Keratinocyte (primary cell): ENCODE measurements at regions not wholly inside any gene's neighbourhood (a gene's known extent, or its start where the extent isn't known, plus 50 kb on each side); places are given as distances from the start of the nearest gene placed in this dataset.

Experiments used
- DNase-seq: peaks from one replicate; pipeline ENCODE4 v3.0.0-alpha.2; 2011; ENCODE audit warnings: low read depth, missing footprints, low spot score
- FAIRE-seq: peaks from 2 replicates; lab custom pipeline; 2011; peaks lifted over from hg19 to GRCh38; lab: Jason Lieb, UNC
- H2AFZ ChIP-seq: 2 replicates; pipeline ENCODE4 v1.6.0; 2012; ENCODE audit warnings: low read length, control low read depth, inconsistent platforms; ENCODE audit not compliant: control insufficient read depth
- H3K27ac ChIP-seq: 2 replicates; pipeline ENCODE4 v1.5.1; 2011; ENCODE audit warnings: low read length; ENCODE audit not compliant: control insufficient read depth, insufficient read depth
- H3K27me3 ChIP-seq: 3 replicates; pipeline ENCODE4 v1.6.0; 2011; ENCODE audit warnings: low read length; ENCODE audit not compliant: control insufficient read depth, insufficient read depth; ENCODE audit errors: extremely low read depth
- H3K36me3 ChIP-seq, 2 experiments: 2 replicates in 1 of 2; 3 replicates in 1 of 2; pipeline ENCODE4 v1.5.1; 2011; ENCODE audit warnings: low read length in 2 of 2, mild to moderate bottlenecking in 1 of 2; ENCODE audit not compliant: control insufficient read depth in 2 of 2, insufficient read depth in 2 of 2; ENCODE audit errors: extremely low read depth in 1 of 2
- H3K4me1 ChIP-seq: 3 replicates; pipeline ENCODE4 v1.5.1; 2011; ENCODE audit warnings: low read length; ENCODE audit not compliant: control insufficient read depth, insufficient read depth; ENCODE audit errors: extremely low read depth
- H3K4me2 ChIP-seq: 3 replicates; pipeline ENCODE4 v1.6.0; 2011; ENCODE audit warnings: low read depth, low read length; ENCODE audit not compliant: control insufficient read depth, insufficient read depth; ENCODE audit errors: extremely low read depth
- H3K4me3 ChIP-seq, 3 experiments: fragments of 200-600 bp in 1 of 3; sonication (generic) in 1 of 3; 2 replicates in 2 of 3; 3 replicates in 1 of 3; pipeline ENCODE4 v1.5.1; 2011 to 2016; ENCODE audit warnings: low read length in 3 of 3, mild to moderate bottlenecking in 3 of 3, control low read depth in 2 of 3, inconsistent platforms in 1 of 3, low read depth in 1 of 3, mixed read lengths in 1 of 3, mixed run types in 1 of 3, moderate library complexity in 1 of 3; ENCODE audit not compliant: control insufficient read depth in 2 of 3, insufficient read depth in 2 of 3; ENCODE audit errors: extremely low read depth in 1 of 3
- H3K79me2 ChIP-seq: 2 replicates; pipeline ENCODE4 v1.6.0; 2012; ENCODE audit warnings: low read length; ENCODE audit not compliant: control insufficient read depth, insufficient read depth
- H3K9ac ChIP-seq: 3 replicates; pipeline ENCODE4 v1.6.0; 2011; ENCODE audit warnings: low read length; ENCODE audit not compliant: control insufficient read depth, insufficient read depth; ENCODE audit errors: extremely low read depth
- H3K9me1 ChIP-seq: 3 replicates; pipeline ENCODE4 v1.6.0; 2011; ENCODE audit warnings: low read length; ENCODE audit not compliant: control insufficient read depth, insufficient read depth; ENCODE audit errors: extremely low read depth
- H3K9me3 ChIP-seq: 2 replicates; pipeline ENCODE4 v1.5.1; 2012; ENCODE audit warnings: low read depth, low read length; ENCODE audit not compliant: control insufficient read depth
- H4K20me1 ChIP-seq: 3 replicates; pipeline ENCODE4 v1.6.0; 2011; ENCODE audit warnings: low read length; ENCODE audit not compliant: control insufficient read depth, insufficient read depth; ENCODE audit errors: extremely low read depth
- EZH2 ChIP-seq: IDR thresholded peaks from one replicate; pipeline ENCODE4 v1.6.1; 2012; ENCODE audit warnings: inconsistent platforms, mild to moderate bottlenecking, low read length, moderate library complexity
- dilution Hi-C: fragments of 300-500 bp; cut with MboI; formaldehyde crosslinking; loops from one replicate; pipeline ENCODE4 v1.7.0; 2020; ENCODE audit warnings: low sequenced_read_pairs; ENCODE audit not compliant: extremely low pct_ligation_motif_present
- TF ChIP-seq, protein P1 (sequence below), 3 experiments: IDR thresholded peaks in 1 of 3; conservative IDR thresholded peaks in 1 of 3; optimal IDR thresholded peaks in 1 of 3; 2 replicates in 2 of 3; 3 replicates in 1 of 3; pipeline versions ENCODE3 to v1.5.1; 2011; ENCODE audit warnings: low read length in 3 of 3, mild to moderate bottlenecking in 3 of 3, moderate library complexity in 2 of 3, control low read depth in 1 of 3, inconsistent platforms in 1 of 3; ENCODE audit not compliant: insufficient read depth in 2 of 3; ENCODE audit errors: extremely low read depth in 1 of 3

DNA sequence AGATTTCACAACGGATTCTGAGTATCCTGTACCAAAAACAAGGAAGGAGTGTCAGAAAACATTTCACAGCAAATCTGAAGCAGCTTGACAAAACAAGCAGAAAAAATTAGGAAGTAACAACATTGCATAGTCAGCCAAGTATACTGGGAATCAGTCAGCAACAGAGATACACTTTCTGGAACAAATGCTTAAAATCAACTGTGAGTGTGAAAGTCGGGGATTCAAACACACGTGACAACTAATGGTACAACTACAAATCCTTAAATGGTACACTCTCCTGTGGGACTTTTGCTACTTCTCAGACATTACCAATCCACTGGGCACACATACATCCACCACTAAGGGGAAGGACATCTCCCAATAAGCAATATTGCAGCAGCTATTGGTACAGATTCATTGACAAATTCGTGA is 296.6 kb upstream of the MME start:
- H3K27ac ChIP-seq: no peak overlapping the region
- H3K79me2 ChIP-seq: no peaks in the 10 kb centered on the region
- no peak overlapping the region for H3K9ac ChIP-seq
- H3K9me3 ChIP-seq: no peaks in the 10 kb centered on the region
- TF ChIP-seq EZH2: no peak
- TF ChIP-seq, protein P1, sequence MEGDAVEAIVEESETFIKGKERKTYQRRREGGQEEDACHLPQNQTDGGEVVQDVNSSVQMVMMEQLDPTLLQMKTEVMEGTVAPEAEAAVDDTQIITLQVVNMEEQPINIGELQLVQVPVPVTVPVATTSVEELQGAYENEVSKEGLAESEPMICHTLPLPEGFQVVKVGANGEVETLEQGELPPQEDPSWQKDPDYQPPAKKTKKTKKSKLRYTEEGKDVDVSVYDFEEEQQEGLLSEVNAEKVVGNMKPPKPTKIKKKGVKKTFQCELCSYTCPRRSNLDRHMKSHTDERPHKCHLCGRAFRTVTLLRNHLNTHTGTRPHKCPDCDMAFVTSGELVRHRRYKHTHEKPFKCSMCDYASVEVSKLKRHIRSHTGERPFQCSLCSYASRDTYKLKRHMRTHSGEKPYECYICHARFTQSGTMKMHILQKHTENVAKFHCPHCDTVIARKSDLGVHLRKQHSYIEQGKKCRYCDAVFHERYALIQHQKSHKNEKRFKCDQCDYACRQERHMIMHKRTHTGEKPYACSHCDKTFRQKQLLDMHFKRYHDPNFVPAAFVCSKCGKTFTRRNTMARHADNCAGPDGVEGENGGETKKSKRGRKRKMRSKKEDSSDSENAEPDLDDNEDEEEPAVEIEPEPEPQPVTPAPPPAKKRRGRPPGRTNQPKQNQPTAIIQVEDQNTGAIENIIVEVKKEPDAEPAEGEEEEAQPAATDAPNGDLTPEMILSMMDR (optimal IDR thresholded peaks at IDR 0.05 in 1 of 3, IDR thresholded peaks at IDR 0.05 in 1 of 3, conservative IDR thresholded peaks at IDR 0.05 in 1 of 3; ENCODE audit: extremely low read depth in 1 of 3, insufficient read depth in 2 of 3, low read length in 3 of 3): no peak
- no peak for DNase-seq
- FAIRE-seq: no peak
- H3K9me1 ChIP-seq: no peaks in the 10 kb centered on the region
- H2AFZ ChIP-seq: no peak overlapping the region
- no peak overlapping the region for H3K4me3 ChIP-seq
- no peaks in the 10 kb centered on the region for H3K36me3 ChIP-seq
- H4K20me1 ChIP-seq: no peaks in the 10 kb centered on the region
- dilution Hi-C loops: loop anchor here (25.0 kb wide), 1 partner anchor 554 kb away; no protein-coding TSS in a partner anchor
- H3K4me2 ChIP-seq: no peak overlapping the region
- H3K27me3 ChIP-seq: no peaks in the 10 kb centered on the region
- no peaks in the 10 kb centered on the region for H3K4me1 ChIP-seq

DNA sequence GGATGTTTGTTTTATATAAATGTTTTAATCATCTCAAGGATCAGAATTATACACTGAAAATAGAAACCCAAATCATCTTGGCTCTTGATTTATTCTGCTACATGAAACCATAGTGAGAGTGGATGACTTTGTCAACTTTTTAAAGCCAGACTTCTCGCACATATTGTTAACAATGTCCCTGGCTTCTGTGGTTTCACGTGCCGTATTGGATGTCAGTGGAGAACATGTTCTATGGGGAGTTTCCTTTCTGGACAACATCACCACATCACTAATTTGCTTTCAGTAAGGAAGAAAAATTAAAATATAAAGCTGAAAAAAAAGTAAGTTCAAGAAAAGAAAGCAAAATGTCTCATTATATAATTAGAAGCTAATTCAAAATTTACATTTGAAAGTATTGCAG is 297.1 kb upstream of the MME start:
- TF ChIP-seq EZH2: no peak
- TF ChIP-seq, protein P1 (optimal IDR thresholded peaks at IDR 0.05 in 1 of 3, IDR thresholded peaks at IDR 0.05 in 1 of 3, conservative IDR thresholded peaks at IDR 0.05 in 1 of 3; ENCODE audit: extremely low read depth in 1 of 3, insufficient read depth in 2 of 3, low read length in 3 of 3): no peak
- H2AFZ ChIP-seq: no peak overlapping the region
- FAIRE-seq: no peak
- H3K4me2 ChIP-seq: no peak overlapping the region
- no peak overlapping the region for H3K27ac ChIP-seq
- H3K4me1 ChIP-seq: no peaks in the 10 kb centered on the region
- no peaks in the 10 kb centered on the region for H3K9me3 ChIP-seq
- dilution Hi-C loops: loop anchor here (25.0 kb wide), 1 partner anchor 554 kb away; no protein-coding TSS in a partner anchor
- H3K9ac ChIP-seq: no peak overlapping the region
- no peaks in the 10 kb centered on the region for H3K36me3 ChIP-seq
- no peaks in the 10 kb centered on the region for H3K27me3 ChIP-seq
- DNase-seq: no peak
- no peaks in the 10 kb centered on the region for H3K9me1 ChIP-seq
- H4K20me1 ChIP-seq: no peaks in the 10 kb centered on the region
- no peaks in the 10 kb centered on the region for H3K79me2 ChIP-seq
- H3K4me3 ChIP-seq: no peak overlapping the region
